Panc1 (cell line): ENCODE measurements at regions not wholly inside any gene's neighbourhood (a gene's known extent, or its start where the extent isn't known, plus 50 kb on each side); places are given as distances from the start of the nearest gene placed in this dataset.

Experiments
- ATAC-seq: fragments of 200-7000 bp; cut with Tn5 transposase; 2 replicates; pipeline ENCODE4 v1.9.1; 2020; ENCODE audit warnings: mild to moderate bottlenecking, moderate library complexity
- BruUV-seq: library from RNA; stranded (reverse); fragments of 400-500 nt; replicated peaks from 2 replicates; lab custom pipeline; 2021; lab: Mats Ljungman, UMichigan
- CTCF ChIA-PET: fragments of 300-600 bp; sonication (Branson Sonifier 250); formaldehyde crosslinking; loops from one replicate; lab custom pipeline; 2022; ENCODE audit warnings: antibody characterized with exemption; lab: Charles Lee
- POLR2A ChIA-PET: fragments of 300-600 bp; sonication (Branson Sonifier 250); formaldehyde crosslinking; loops from one replicate; lab custom pipeline; 2022; ENCODE audit warnings: antibody characterized with exemption; lab: Charles Lee
- DNase-seq: peaks from one replicate; pipeline ENCODE4 v3.0.0-alpha.2; 2010; ENCODE audit warnings: low read depth, low spot score
- H3K27ac ChIP-seq: 2 replicates; pipeline ENCODE4 v1.5.1; 2011; ENCODE audit warnings: mild to moderate bottlenecking, low read length, inconsistent platforms
- H3K27me3 ChIP-seq: fragments of 200-500 bp; sonication (Bioruptor generic); 2 replicates; pipeline ENCODE4 v1.6.0; 2014; ENCODE audit warnings: low read length, inconsistent platforms; ENCODE audit not compliant: control insufficient read depth, insufficient read depth
- H3K36me3 ChIP-seq: fragments of 200-500 bp; sonication (Bioruptor generic); 2 replicates; pipeline ENCODE4 v1.5.1; 2014; ENCODE audit warnings: inconsistent platforms, mild to moderate bottlenecking, low read length, moderate library complexity; ENCODE audit not compliant: control insufficient read depth, insufficient read depth
- H3K4me1 ChIP-seq: 2 replicates; pipeline ENCODE4 v1.5.1; 2011; ENCODE audit warnings: inconsistent platforms, mild to moderate bottlenecking, low read length, moderate library complexity; ENCODE audit not compliant: control insufficient read depth, insufficient read depth
- H3K4me3 ChIP-seq, 2 experiments: 2 replicates each; pipeline ENCODE4 v1.5.1; 2011 to 2012; ENCODE audit warnings: low read depth in 2 of 2, low read length in 2 of 2, mild to moderate bottlenecking in 2 of 2, inconsistent platforms in 1 of 2, moderate library complexity in 1 of 2
- H3K9me3 ChIP-seq: fragments of 200-500 bp; sonication (Bioruptor generic); 2 replicates; pipeline ENCODE4 v1.5.1; 2014; ENCODE audit warnings: low read depth, mild to moderate bottlenecking, inconsistent platforms, low read length, moderate library complexity; ENCODE audit not compliant: control insufficient read depth, insufficient read depth
- CTCF ChIP-seq: fragments of 450-650 bp; IDR thresholded peaks from 2 replicates; pipeline ENCODE4 v1.5.1; 2017; ENCODE audit warnings: mild to moderate bottlenecking
- POLR2AphosphoS5 ChIP-seq: IDR thresholded peaks from 2 replicates; pipeline ENCODE4 v1.6.1; 2012; ENCODE audit warnings: mild to moderate bottlenecking, low read depth, low read length, moderate library complexity
- SIN3A ChIP-seq: IDR thresholded peaks from 2 replicates; pipeline ENCODE4 v1.6.1; 2012; ENCODE audit warnings: low read depth, mild to moderate bottlenecking, low read length, moderate library complexity, borderline replicate concordance; ENCODE audit not compliant: insufficient read depth
- TCF7L2 ChIP-seq: IDR thresholded peaks from 2 replicates; pipeline ENCODE4 v1.6.1; 2011; ENCODE audit warnings: mild to moderate bottlenecking, low read depth, low read length, inconsistent platforms
- in situ Hi-C: cut with HindIII; loops from 2 replicates; pipeline ENCODE4 v1.10.0; 2016; ENCODE audit warnings: low sequenced_read_pairs, low pct_unique_long_range_greater_than_20kb
- intact Hi-C: fragments of 100-400 bp; cut with micrococcal nuclease; formaldehyde crosslinking; loops from one replicate; pipeline ENCODE4 v1.10.0; 2022; ENCODE audit not compliant: unreplicated experiment
- TF ChIP-seq, protein P1 (sequence below), 2 experiments: IDR thresholded peaks; 2 replicates each; pipeline ENCODE4 v1.6.1; 2011 to 2012; ENCODE audit warnings: low read depth in 2 of 2, control low read depth in 1 of 2, low read length in 1 of 2, mild to moderate bottlenecking in 1 of 2, moderate library complexity in 1 of 2; ENCODE audit not compliant: insufficient read depth in 1 of 2

DNA sequence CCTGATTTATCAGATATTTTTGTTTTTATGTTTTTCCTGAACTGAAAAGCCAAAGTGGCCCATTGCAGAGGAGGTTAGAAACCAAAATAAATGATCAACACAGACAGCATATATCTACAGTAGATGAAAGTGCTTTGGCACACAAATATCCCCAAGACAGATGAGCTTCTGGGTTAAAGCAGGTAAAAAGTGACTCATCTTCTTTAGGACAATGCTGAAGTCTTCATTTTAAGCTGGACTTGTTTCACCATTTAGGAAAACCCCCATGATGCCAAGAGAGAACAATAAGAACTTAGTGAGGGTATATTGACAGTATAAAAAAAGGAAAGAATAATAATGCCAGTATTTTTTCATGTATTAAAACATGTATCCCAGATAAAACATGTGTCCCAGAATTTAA, 100.8 kb upstream of the OR9G4 start:
- no peak for TF ChIP-seq CTCF
- TF ChIP-seq, protein P1, sequence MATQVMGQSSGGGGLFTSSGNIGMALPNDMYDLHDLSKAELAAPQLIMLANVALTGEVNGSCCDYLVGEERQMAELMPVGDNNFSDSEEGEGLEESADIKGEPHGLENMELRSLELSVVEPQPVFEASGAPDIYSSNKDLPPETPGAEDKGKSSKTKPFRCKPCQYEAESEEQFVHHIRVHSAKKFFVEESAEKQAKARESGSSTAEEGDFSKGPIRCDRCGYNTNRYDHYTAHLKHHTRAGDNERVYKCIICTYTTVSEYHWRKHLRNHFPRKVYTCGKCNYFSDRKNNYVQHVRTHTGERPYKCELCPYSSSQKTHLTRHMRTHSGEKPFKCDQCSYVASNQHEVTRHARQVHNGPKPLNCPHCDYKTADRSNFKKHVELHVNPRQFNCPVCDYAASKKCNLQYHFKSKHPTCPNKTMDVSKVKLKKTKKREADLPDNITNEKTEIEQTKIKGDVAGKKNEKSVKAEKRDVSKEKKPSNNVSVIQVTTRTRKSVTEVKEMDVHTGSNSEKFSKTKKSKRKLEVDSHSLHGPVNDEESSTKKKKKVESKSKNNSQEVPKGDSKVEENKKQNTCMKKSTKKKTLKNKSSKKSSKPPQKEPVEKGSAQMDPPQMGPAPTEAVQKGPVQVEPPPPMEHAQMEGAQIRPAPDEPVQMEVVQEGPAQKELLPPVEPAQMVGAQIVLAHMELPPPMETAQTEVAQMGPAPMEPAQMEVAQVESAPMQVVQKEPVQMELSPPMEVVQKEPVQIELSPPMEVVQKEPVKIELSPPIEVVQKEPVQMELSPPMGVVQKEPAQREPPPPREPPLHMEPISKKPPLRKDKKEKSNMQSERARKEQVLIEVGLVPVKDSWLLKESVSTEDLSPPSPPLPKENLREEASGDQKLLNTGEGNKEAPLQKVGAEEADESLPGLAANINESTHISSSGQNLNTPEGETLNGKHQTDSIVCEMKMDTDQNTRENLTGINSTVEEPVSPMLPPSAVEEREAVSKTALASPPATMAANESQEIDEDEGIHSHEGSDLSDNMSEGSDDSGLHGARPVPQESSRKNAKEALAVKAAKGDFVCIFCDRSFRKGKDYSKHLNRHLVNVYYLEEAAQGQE (IDR thresholded peaks at IDR 0.05; ENCODE audit: insufficient read depth in 1 of 2, low read depth in 2 of 2, low read length in 1 of 2) = no peak
- no peak for TF ChIP-seq TCF7L2
- no peak for TF ChIP-seq POLR2AphosphoS5
- TF ChIP-seq SIN3A = no peak
- no peak for ATAC-seq
- POLR2A ChIA-PET = no interaction called here
- no peak for DNase-seq
- in situ Hi-C loops (loop anchor here (10.0 kb wide), 1 partner anchor 286 kb away; no protein-coding TSS in a partner anchor), intact Hi-C loops (no loop called here)
- no peak overlapping the region for H3K27ac ChIP-seq
- no peak overlapping the region for H3K4me3 ChIP-seq
- H3K4me1 ChIP-seq = no peaks in the 10 kb centered on the region
- no peaks in the 10 kb centered on the region for H3K27me3 ChIP-seq
- no peaks in the 10 kb centered on the region for H3K36me3 ChIP-seq
- BruUV-seq = no TSS peak
- CTCF ChIA-PET = no interaction called here
- peaks cover 2% of the 10 kb centered on the region; the same call in 1 of the 2 replicates for H3K9me3 ChIP-seq

DNA sequence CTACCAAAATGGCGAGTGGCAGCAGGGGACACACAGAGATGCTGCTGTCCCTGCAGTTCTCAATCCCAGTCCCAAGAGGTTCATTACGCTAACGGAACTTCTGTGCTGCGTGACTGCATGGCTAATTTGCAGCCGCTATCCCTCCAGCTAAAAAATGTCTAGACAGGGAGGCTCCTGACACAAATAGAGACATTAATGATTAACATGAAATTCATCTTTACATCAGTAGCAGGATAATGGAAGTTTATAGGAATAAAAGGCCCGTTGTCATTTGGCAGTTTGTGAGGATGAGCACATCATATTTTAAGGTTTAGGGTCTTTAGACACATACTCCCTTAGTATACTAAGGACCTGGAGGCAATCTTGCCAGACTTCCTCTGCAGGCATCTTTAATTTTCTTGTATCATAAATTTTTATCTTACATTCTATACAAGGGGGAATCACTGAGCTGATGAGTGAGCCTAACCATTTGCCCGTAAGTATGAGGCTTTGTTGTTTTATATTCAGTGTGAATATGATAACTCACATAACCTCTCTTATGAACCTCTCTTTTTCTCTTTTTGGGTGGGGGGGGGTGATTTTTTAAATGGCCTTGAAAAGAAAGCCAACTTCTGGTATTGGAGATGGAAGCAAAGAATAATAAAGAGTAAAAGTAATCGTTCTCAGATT, 99.8 kb upstream of the OR9G4 start:
- no peak for TF ChIP-seq POLR2AphosphoS5
- TF ChIP-seq TCF7L2 = no peak
- TF ChIP-seq, protein P1 (IDR thresholded peaks at IDR 0.05; ENCODE audit: insufficient read depth in 1 of 2, low read depth in 2 of 2, low read length in 1 of 2) = no peak
- no peak for TF ChIP-seq SIN3A
- TF ChIP-seq CTCF = no peak
- ChIA-PET CTCF (no interaction called here), POLR2A (no interaction called here)
- ATAC-seq = no peak
- Histone ChIP-seq H3K36me3 (no peaks in the 10 kb centered on the region), H3K27me3 (no peaks in the 10 kb centered on the region), H3K4me1 (no peaks in the 10 kb centered on the region), H3K9me3 (peaks cover 2% of the 10 kb centered on the region; the same call in 1 of the 2 replicates), H3K27ac (no peak overlapping the region), H3K4me3 (no peak overlapping the region)
- BruUV-seq = no TSS peak
- in situ Hi-C loops = loop anchor here (10.0 kb wide), 1 partner anchor 287 kb away; no protein-coding TSS in a partner anchor
- intact Hi-C loops = no loop called here
- no peak for DNase-seq
